GM18861 (cell line): ENCODE measurements at regions not wholly inside any gene's neighbourhood (a gene's known extent, or its start where the extent isn't known, plus 50 kb on each side); places are given as distances from the start of the nearest gene placed in this dataset.

ENCODE experiments used
- ATAC-seq: cut with Tn5 transposase; IDR thresholded peaks from one replicate; pipeline ENCODE4 v1.9.1; 2021; ENCODE audit not compliant: unreplicated experiment

DNA sequence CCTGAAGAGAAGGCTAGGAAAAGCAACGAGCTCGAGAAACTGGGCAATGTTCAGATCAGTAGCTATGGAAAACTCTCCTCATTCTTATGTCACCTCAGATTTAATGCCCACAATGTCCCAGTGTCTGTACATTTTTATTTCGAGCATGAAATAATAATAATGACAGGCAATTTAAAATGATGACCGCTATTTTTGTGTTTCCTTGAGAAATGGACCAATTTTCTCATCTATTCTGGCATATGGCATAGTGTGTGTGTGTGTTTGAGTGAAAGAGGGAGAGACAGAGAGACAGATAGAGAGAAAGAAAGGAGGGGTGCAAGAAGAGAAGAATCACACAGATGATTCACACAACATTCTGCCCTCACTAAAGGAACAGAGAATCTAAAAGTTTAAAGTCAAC, 119.1 kb upstream of the C1orf21 start:
- ATAC-seq: no peak

DNA sequence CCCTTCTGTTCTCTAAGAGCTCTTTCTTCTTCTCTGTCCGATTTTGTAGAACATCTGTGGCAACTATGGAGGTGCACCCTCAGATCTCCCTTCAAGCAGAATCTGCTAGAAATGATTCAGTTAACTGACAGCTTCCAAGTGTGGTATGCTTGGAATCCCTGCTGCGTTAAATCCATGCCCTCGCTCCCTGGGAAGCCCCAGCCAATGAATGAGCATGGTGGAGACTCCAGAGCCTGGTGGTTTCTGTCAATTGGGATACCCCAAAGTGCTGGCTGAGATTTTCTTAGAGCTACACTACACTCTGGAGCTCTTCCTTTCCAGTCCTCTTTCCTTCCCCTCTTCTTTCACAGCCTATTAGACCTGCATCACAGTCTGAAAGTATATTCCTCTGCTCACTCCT, 116.3 kb upstream of the C1orf21 start:
- no peak for ATAC-seq

DNA sequence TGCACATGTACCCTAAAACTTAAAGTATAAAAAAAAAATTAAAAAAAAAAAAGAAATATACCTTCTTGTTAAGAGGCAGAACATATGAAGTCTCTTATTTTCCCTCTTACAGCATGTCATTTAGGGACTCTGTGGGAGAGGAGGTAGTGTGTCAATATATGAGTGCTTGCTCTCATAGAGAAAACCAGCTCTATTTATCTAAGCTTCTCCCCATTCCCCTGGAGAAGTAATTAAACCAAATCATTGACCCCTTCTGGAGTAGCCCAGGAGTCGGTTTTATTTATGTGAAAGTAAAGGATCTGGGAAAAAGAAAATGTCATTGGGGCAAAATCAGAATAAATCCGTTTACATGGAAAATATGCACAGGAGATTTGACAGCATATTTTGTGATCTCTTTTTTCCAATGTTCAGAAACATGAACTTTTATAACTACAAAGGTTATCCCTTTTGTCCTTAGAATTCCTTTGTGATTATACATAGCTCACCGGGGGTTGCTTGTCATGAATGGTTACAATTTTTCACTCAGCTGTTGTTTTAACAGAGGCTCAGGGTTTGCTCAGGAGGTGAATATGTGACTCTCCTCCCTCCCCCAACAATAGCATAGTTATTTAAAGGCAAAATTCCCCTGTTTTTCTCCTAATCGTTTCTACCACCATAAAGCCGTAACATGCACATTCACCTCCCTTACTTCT, 114.5 kb upstream of the C1orf21 start:
- no peak for ATAC-seq

DNA sequence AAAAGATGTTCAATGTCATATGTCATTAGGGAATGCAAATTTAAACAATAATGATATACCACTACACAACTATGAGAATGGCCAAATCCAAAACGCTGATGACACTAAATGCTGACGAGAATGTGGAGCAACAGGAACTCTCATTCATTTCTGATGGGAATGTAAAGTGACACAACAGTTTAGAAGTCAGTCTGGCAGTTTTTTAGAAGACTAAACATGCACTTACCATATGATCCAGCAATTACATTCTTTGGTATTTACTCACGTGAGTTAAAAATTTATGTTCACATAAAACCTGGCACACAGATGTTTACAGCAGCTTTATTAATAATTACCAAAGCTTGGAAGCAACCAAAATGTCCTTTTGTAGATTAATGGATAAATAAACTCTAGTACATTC, 110.4 kb upstream of the C1orf21 start:
- no peak for ATAC-seq

DNA sequence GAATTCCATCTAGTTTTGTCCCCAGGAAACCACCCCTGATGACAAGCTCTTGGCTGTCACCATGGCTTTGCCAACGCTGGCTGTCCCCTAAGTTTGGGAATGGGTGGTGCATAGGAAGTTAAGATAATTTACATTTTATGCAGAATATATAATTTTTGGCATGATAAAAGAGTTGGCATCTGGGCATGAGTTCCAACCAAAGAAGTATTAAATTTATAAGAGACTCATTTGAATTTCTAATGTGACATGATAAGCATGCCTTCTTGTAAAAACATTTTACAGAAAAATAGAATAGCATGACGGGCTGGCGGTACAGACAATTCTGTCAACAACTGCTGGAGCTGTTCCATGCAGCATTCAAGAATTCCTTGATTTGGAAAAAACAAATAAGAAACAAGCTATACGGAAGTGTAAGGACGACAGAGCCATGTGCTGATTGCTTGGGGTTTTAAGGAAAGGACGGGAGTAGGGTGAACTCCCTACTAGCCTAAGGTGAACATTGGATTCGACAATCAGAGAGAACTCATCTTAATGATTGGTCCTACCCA, 106.8 kb upstream of the C1orf21 start:
- no peak for ATAC-seq

DNA sequence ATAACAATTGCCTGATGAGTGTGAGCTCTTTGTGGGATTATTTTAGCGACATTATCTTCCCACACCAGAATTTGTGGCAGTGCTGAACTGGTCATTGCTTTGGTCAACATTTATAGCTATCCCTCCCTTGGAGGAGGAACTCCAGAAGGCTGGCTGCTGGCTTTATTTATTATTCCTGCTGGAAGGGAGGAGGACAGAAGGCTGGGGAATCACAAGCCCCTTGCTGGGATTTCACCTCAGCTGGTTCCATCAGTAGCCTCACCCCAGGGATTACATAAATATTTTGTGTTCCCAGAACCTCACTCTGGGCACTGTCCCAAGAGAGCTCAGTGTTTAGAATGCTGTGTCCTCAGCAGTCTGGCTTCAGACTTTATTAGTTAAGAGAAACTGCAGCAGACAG, 102.8 kb upstream of the C1orf21 start:
- ATAC-seq: no peak

DNA sequence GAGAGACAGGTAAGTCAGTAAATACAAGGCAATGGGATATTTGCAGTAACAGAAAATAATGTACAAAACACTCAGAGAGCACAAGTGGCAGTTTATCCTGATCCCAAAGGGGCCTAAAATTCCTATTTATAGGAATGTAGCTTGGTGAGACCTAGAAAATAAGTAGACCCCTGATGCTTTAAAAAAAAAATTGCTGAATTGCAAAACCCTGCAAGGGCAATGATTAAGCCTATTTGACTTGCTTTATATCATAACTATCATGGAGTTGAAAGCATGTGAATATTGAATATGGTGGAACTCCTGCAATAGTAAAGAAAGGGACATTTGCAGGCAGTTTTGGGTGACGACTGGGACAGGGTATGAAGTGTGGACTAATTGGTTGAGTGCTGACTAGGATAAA, 101.9 kb upstream of the C1orf21 start:
- ATAC-seq: no peak

DNA sequence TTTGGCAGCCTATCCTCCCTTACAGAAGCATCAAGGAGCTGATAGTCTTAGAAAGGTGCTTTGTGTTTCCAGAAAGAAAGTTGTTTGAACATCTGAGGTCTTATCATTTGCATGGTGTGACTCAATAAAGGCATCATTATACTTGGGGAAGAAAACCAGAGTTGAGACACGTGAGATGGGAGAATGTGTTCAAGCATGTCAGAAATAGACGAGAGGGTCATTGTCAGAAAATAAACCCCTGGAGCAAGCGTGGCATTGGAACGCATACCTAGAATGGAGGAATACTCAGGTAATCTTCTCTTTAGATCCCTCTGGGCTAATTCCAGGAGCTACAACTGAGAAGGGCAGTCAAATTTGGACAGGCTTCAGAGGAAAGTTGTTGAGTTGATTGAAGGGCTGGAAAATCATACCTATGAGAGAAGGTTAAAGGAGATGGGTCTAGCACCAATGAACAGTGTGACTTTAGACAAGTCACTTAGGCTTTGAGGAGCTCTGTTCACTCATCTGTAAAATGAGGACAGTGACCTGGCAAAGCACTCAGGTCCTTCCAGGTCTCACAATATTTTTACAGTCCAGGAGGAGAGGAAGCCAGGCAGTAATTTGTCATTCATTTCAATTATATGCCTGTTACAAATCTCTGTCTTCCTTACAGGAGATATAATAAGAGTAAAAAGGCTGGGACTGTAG, 101.3 kb upstream of the C1orf21 start:
- no peak for ATAC-seq

DNA sequence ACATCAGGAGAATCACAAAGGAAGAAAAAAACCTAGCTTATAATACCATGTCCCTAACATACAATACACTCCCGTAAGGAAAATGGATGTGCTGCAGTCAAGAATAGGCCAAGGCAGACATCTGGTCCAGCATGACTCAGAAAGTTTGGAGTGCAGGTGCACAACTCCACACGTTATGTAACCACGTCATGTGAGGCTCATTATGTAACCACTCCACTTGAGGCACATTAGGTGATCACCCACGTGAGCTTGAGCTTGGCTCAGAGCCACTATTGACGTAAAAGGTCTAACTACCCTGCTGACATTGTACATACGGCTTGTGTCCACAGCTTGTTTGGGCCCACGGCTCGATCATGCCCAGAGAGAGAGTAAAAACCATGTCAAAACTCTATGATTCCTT, 99.8 kb upstream of the C1orf21 start:
- no peak for ATAC-seq

DNA sequence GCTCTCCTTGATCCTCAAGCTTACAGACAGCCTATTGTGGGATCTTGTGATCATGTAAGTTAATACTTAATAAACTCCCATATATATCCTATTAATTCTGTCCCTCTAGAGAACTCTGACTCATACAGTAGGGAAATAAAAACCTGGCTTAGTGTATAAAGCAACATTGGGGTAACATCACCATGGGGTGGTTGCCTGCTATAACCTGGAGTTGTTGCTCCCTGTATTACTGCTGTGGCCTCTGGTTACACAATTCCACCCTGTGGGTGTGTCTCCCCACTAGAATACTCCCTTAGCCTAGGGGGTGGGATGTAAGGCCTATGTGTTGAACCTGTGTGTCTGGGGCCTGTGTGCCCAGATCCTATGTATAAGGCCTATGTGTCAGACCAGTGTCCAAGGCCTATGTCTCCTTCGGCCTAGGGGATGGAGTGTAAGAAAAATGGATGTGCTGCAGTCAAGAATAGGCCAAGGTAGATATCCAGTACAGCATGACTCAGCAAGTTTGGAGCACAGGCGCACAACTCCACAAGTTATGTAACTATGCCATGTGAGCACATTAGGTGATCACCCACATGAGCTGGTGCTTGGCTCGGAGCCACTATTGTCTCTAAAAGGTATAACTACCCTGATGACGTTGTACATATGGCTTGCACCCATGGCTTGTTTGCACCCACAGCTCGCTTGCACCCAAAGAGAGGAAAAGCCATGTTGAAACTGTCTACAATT, 96.8 kb upstream of the C1orf21 start:
- ATAC-seq: no peak

DNA sequence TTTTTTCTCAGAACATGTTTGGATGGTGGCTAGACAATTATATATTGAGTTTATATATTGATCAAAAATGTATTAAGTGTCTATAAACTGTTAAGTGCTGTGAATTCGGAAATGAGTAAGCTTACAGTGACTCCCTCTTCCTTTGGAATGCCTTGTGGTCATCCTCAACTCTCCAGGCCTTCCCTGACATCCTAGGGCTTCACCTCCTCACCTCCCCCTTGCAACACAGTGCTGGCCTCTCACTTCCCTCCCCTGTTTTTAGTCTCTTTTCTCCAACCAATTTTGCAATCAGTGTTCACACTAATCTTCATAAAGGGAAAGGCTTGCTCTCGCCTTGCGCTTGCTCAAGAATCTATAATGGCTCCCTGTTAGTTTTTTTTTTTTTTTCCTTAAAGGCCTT, 95.1 kb upstream of the C1orf21 start:
- no peak for ATAC-seq

DNA sequence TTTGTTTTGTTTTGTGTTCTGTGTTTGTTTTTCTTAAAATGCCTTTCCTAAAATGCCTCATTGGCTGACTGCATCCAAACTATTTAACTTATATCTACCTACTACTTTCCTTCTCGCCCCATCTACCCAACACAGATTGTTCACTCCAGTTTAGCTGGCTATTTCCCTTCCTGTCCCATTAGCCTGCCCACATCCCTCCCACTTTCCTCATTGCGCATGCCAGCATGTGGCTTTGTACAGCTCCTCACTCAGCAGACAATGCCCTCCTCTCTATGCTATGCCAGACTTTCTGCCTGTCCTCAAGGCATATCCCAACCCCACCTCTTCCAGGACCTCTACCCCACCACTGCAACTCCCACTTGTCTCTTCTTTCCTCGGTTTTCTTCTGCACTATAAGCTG, 94.7 kb upstream of the C1orf21 start:
- ATAC-seq: no peak

DNA sequence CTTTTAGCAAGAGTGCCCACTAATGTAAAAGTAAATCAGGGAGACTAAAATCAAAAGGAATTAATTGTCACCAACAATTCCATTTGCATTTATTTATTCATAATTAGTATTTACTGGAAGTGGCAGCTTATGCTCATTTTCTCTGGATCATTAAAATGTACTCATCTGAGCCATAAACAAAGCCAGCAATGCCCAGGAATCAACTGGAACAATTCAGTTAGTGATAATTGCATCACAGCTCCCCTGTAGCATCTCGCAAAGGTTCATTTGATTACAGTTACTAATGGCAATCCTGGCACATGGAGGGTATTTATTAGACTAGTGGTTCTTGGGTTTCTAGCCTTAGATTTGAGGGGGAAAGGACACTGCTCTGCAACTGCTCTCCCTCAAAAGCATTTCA, 92.7 kb upstream of the C1orf21 start:
- no peak for ATAC-seq

DNA sequence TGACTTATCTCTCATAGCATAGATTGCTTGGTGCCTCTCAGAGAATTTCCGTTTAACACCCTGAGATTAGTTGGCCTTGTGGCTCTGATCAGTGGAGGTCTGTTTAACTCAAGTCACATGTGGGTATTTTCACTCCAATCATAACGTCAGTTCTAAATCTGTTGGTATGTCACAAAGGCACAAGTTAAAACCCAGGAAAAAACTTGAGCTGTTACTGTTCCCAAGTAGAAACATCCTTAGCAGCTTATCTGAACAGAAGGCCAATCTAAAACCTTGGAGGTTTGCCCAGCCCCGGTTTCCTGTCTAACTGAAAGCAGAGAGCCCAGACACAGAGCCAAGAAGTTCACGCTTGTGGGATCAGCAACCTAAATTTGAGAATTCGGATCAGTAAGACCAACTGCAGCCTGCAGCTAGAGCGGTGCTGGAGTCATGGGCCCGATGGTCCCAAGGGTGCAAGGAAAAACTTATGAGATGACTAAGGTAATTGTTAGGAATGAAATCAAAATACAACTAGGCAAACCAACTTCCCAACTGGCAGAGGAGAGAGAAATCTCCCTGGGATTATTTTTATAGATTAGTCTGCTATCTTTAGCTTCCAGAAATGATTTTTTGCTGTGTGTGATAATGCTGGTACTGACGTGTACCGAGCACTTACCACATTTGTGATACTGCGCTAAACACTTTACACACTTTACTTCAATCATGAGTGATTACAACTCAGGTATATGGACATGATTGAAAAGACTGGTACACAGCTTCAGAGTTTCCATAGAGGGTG, 90.2 kb upstream of the C1orf21 start:
- ATAC-seq: no peak

DNA sequence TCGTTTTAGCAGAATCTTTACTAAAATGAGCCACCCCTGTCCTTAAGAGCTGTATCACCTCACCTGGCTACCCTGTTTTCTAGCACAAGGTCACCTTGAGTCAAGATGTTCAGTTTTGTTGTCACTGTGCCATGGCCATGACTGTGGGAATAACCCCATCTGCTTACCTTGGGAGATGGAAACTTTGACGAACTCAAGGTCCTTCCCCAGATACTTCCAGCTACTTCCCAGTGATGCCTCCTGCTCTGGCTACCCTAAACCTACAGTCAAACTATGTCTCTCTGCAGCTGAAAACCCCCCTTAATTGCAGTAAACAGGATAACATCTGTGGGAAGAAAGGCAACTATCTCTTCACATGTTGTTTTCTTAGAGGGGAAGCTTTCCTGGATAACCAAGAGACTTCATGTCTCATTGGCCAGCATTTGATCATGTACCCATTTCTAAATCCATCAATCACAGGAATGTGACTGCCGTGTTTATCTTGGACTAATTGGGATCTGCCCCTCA, 89.5 kb upstream of the C1orf21 start:
- ATAC-seq: no peak

DNA sequence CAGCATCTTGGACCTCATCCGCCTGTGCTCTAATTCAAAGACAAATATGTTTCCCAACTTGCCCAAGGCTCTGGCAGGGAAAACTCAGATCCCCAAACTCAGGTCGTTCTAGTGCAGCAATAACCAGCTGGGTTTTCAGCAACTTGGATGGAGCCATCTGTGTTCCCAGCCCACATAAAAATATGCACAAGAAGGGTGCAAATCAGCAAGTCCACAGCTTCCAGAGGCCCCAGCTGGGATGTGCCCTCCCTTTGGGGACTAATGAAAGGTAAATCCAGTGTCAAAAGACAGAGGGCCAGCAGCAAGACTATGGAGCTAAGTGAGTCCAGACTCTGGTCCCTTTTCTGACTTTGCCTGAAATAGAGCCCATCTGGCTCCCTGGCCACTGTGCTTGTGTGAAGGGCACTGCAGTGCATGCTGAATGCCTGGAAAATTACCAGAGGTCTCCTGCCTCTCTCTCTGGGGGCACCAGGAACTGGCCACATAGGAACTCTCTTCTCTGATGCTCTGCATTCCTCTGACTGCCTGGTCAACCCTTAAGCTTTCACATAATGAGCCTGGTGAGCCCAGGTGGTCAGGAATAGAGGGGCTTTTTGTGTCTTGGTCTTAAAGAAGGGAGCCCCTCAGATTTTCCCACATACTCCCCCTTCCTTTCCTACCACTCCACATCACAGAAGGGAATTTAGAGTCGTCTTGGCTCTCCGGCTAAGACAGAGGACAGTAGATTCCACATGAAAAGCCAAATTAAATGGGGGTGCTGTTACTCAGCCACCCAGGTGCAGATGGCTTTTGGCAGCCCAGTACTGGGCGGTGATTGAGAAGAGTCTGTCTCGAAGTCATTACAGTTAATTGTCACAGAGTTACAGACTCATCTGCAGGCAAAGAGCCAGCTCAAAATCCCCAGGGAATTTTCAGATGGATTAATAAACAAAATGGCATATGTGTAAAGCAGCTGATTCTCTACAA, 88.1 kb upstream of the C1orf21 start:
- ATAC-seq: no peak

DNA sequence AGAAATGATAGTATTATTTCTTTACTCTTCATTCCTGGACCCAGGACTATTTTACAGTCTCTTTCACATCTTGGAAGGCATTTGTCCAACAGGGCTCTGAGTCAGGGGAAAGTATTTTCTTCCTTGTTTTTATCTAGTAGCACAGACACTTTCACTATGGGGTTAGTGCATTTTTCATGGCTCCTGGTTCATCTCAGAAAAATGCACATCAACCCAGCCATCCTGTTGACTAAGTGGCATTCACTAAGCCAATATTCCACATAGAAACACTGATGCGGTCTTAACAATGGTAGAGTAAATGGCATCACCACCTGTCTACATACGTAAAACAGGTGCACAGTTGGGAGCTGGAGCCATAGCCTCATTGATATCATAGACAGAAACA, 87.4 kb upstream of the C1orf21 start:
- ATAC-seq: no peak

DNA sequence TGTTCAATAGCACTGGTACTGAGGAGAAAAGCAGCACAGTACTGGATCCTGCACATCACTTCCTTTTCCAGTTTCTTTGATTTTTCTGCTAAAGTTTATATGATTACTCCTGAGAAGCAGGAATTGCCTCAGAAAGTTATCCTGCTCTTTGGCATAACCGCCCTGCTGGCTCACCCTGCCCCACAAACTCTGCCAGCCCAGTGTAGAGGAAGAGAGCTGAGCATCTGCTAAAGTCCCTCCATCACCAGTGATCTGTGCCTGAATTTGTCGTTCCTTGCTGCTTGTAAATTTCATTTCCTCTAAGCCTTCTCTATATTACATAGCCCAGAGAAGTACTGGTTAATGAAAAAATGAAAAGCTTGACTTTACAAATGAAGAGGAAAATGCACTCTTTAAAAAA, 87.0 kb upstream of the C1orf21 start:
- ATAC-seq: no peak

DNA sequence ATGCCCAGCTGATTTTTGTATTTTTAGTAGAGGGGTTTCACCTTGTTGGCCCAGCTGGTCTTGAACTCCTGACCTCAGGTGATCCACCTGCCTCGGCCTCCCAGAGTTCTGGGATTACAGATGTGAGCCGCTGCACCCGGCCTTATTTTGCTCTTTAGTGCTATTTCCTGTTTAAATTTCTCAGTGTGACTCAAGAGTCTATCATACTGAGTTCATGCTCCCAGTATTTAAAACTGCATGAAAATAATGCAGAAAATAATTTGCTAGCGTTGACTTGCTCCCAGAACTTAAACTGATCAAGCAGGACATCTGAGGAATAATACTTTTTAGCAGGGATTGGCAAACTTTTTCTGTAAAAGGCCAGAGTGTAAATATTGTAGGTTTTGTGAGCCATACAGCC, 86.4 kb upstream of the C1orf21 start:
- ATAC-seq: no peak

DNA sequence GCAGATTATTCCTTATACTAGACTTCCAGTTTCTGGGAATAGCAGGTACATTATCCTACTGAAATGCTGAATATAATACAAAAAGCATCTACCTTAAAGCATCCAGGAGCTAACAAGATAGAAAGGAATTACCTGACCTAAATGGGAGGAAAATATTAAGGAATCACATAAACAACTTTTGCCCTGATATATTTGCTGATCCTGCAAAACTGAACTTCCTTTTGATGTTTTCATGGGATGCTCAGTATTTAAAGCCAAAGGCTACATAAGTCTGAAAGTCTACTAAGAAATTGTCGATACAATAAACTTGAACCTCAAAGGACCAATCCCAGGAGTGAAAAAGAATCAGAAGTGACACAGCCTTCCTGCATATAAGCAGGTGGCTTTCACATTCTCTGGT, 85.6 kb upstream of the C1orf21 start:
- ATAC-seq: no peak
